HuH-7.5 (cell line): ENCODE measurements at regions not wholly inside any gene's neighbourhood (a gene's known extent, or its start where the extent isn't known, plus 50 kb on each side); places are given as distances from the start of the nearest gene placed in this dataset.
"Not testable (repeated sequence)": the region's sequence is repeated elsewhere in the genome, so short reads cannot be mapped to it uniquely, and the experiment has no call there.

Source experiments
- DNase-seq: peaks from one replicate; pipeline ENCODE4 v3.0.0; 2011; ENCODE audit warnings: low spot score

GRCh38 chr3:166322391-166322790 lies 485.2 kb upstream of the BCHE start:
- no peak for DNase-seq

- DNase-seq = no peak
Observed at GRCh38 chr3:166307756-166308350, 470.6 kb upstream of the BCHE start.

- DNase-seq = no peak
Observed at GRCh38 chr3:166304584-166304983, 467.4 kb upstream of the BCHE start.

GRCh38 chr3:166303681-166304080 lies 466.5 kb upstream of the BCHE start:
- no peak for DNase-seq

GRCh38 chr3:166302331-166302730 lies 465.1 kb upstream of the BCHE start:
- no peak for DNase-seq

GRCh38 chr3:166296179-166296783 lies 459.1 kb upstream of the BCHE start:
- no peak for DNase-seq

GRCh38 chr3:166291186-166291955 lies 454.1 kb upstream of the BCHE start:
- no peak for DNase-seq

GRCh38 chr3:166285001-166285400 lies 447.8 kb upstream of the BCHE start:
- no peak for DNase-seq

- DNase-seq = no peak
Observed at GRCh38 chr3:166283840-166284239, 446.6 kb upstream of the BCHE start.

GRCh38 chr3:166282931-166283330 lies 445.7 kb upstream of the BCHE start:
- no peak for DNase-seq

GRCh38 chr3:166279636-166280035 lies 442.4 kb upstream of the BCHE start:
- DNase-seq = no peak

GRCh38 chr3:166275024-166275390 lies 437.8 kb upstream of the BCHE start:
- DNase-seq = no peak

- no peak for DNase-seq
Observed at GRCh38 chr3:166274351-166275023, 437.3 kb upstream of the BCHE start.

GRCh38 chr3:166270429-166270828 lies 433.2 kb upstream of the BCHE start:
- no peak for DNase-seq

- DNase-seq = no peak
Observed at GRCh38 chr3:166265153-166265552, 427.9 kb upstream of the BCHE start.

GRCh38 chr3:166263460-166263859 lies 426.2 kb upstream of the BCHE start:
- DNase-seq = no peak

- DNase-seq = not testable (repeated sequence)
Observed at GRCh38 chr3:166258293-166258850, 421.1 kb upstream of the BCHE start.

- DNase-seq = no peak
Observed at GRCh38 chr3:166257715-166258114, 420.5 kb upstream of the BCHE start.

- DNase-seq = no peak
Observed at GRCh38 chr3:166248784-166249183, 411.6 kb upstream of the BCHE start.

- DNase-seq = no peak
Observed at GRCh38 chr3:166243511-166243910, 406.3 kb upstream of the BCHE start.

- no peak for DNase-seq
Observed at GRCh38 chr3:166223120-166223519, 385.9 kb upstream of the BCHE start.

GRCh38 chr3:166211451-166211850 lies 374.2 kb upstream of the BCHE start:
- no peak for DNase-seq

- DNase-seq = no peak
Observed at GRCh38 chr3:166209701-166210100, 372.5 kb upstream of the BCHE start.
